CD14-positive monocyte (primary cell): ENCODE measurements at regions not wholly inside any gene's neighbourhood (a gene's known extent, or its start where the extent isn't known, plus 50 kb on each side); places are given as distances from the start of the nearest gene placed in this dataset.

Source experiments
- DNase-seq, 3 donors: peaks; one replicate each; pipeline ENCODE4 v3.0.0-alpha.2; 2011 to 2022
- H2AFZ ChIP-seq: 2 replicates; pipeline ENCODE4 v1.6.0; 2012; ENCODE audit warnings: mild to moderate bottlenecking, low read depth, low read length, inconsistent platforms; ENCODE audit not compliant: insufficient read depth, poor library complexity, severe bottlenecking
- H3K27ac ChIP-seq, 2 donors: 1 replicate in 1 of 2; 2 replicates in 1 of 2; pipeline ENCODE4 v1.5.1; 2012 to 2013; ENCODE audit warnings: low read length in 2 of 2, control low read depth in 1 of 2, inconsistent platforms in 1 of 2, low read depth in 1 of 2, mild to moderate bottlenecking in 1 of 2
- H3K27me3 ChIP-seq, 2 donors: one replicate each; pipeline versions ENCODE4 v1.6.0 to v1.6.1; 2011 to 2013; ENCODE audit warnings: low read length in 2 of 2; ENCODE audit not compliant: control insufficient read depth in 2 of 2, insufficient read depth in 2 of 2
- H3K36me3 ChIP-seq, 2 donors: replicated peaks in 1 of 2; 1 replicate in 1 of 2; 2 replicates in 1 of 2; pipeline versions ENCODE4 v1.5.1 to v1.6.1; 2012 to 2013; ENCODE audit warnings: low read length in 2 of 2, control low read depth in 1 of 2, inconsistent platforms in 1 of 2, mild to moderate bottlenecking in 1 of 2; ENCODE audit not compliant: insufficient read depth in 2 of 2, control insufficient read depth in 1 of 2
- H3K4me1 ChIP-seq, 2 donors: 1 replicate in 1 of 2; 2 replicates in 1 of 2; pipeline versions ENCODE4 v1.5.1 to v1.6.1; 2012 to 2013; ENCODE audit warnings: low read length in 2 of 2, control low read depth in 1 of 2, inconsistent platforms in 1 of 2, mild to moderate bottlenecking in 1 of 2, moderate library complexity in 1 of 2; ENCODE audit not compliant: insufficient read depth in 2 of 2, control insufficient read depth in 1 of 2
- H3K4me2 ChIP-seq: replicated peaks from 2 replicates; pipeline ENCODE3; 2012; ENCODE audit warnings: low read length, moderate library complexity, mild to moderate bottlenecking; ENCODE audit not compliant: poor library complexity, severe bottlenecking; ENCODE audit errors: extremely low read depth
- H3K4me3 ChIP-seq, 3 experiments: fragments of 200-600 bp in 1 of 3; sonication (generic) in 1 of 3; replicated peaks in 1 of 3; 1 replicate in 2 of 3; 2 replicates in 1 of 3; pipeline ENCODE4 v1.5.1; 2011 to 2013; ENCODE audit warnings: low read length in 3 of 3, mild to moderate bottlenecking in 3 of 3, control low read depth in 2 of 3, low read depth in 2 of 3, inconsistent platforms in 1 of 3, moderate library complexity in 1 of 3
- H3K79me2 ChIP-seq: 2 replicates; pipeline ENCODE4 v1.6.0; 2012; ENCODE audit warnings: mild to moderate bottlenecking, control low read depth, inconsistent platforms, low read length, moderate library complexity; ENCODE audit not compliant: insufficient read depth
- H3K9ac ChIP-seq: 2 replicates; pipeline ENCODE4 v1.6.0; 2017; ENCODE audit warnings: low read length, mild to moderate bottlenecking; ENCODE audit not compliant: insufficient read depth, poor library complexity, severe bottlenecking
- H3K9me3 ChIP-seq, 2 donors: replicated peaks in 1 of 2; 1 replicate in 1 of 2; 2 replicates in 1 of 2; pipeline versions ENCODE4 v1.5.1 to v1.6.1; 2012 to 2013; ENCODE audit warnings: low read length in 2 of 2, control low read depth in 1 of 2; ENCODE audit not compliant: control insufficient read depth in 1 of 2, insufficient read depth in 1 of 2
- H4K20me1 ChIP-seq: 2 replicates; pipeline ENCODE4 v1.6.0; 2012; ENCODE audit warnings: mild to moderate bottlenecking, low read length, control low read depth, moderate library complexity; ENCODE audit not compliant: insufficient read depth
- H3K27ac Mint-ChIP-seq, 7 donors: one replicate each; pipeline ENCODE4 v1.8.0; 2020; ENCODE audit warnings: mild to moderate bottlenecking in 7 of 7, mixed read lengths in 7 of 7, moderate library complexity in 6 of 7, inconsistent platforms in 2 of 7
- H3K27me3 Mint-ChIP-seq, 3 donors: one replicate each; pipeline ENCODE4 v1.8.0; 2021 to 2022; ENCODE audit warnings: low read depth in 3 of 3, mild to moderate bottlenecking in 3 of 3, mixed read lengths in 3 of 3, moderate library complexity in 3 of 3, inconsistent platforms in 1 of 3
- H3K36me3 Mint-ChIP-seq, 2 donors: one replicate each; pipeline ENCODE4 v1.8.0; 2020; ENCODE audit warnings: mixed read lengths in 2 of 2, inconsistent platforms in 1 of 2, mild to moderate bottlenecking in 1 of 2
- H3K4me1 Mint-ChIP-seq: one replicate; pipeline ENCODE4 v1.8.0; 2020; ENCODE audit warnings: mild to moderate bottlenecking, mixed read lengths
- H3K4me3 Mint-ChIP-seq, 2 donors: one replicate each; pipeline ENCODE4 v1.8.0; 2020; ENCODE audit warnings: mild to moderate bottlenecking in 2 of 2, mixed read lengths in 2 of 2, moderate library complexity in 1 of 2
- H3K9me3 Mint-ChIP-seq, 7 donors: one replicate each; pipeline ENCODE4 v1.8.0; 2020 to 2022; ENCODE audit warnings: mixed read lengths in 7 of 7, mild to moderate bottlenecking in 6 of 7, moderate library complexity in 6 of 7, inconsistent platforms in 2 of 7
- CTCF ChIP-seq: fragments of 200-600 bp; IDR thresholded peaks from one replicate; pipeline ENCODE4 v1.8.0; 2022; ENCODE audit warnings: antibody characterized with exemption, mild to moderate bottlenecking
- WGBS: methylation state at CpG from one replicate; pipeline ENCODE4 v1.1.5; 2013; ENCODE audit warnings: missing lambda C conversion rate; ENCODE audit not compliant: insufficient coverage; 5-methylcytosine and 5-hydroxymethylcytosine counted together
- intact Hi-C, 2 donors: fragments of 100-400 bp; cut with micrococcal nuclease; formaldehyde crosslinking; loops; one replicate each; pipeline versions ENCODE4 v1.15.0 to v1.15.1; 2023

GRCh38 chrX:128807367-128807766 is 715.9 kb downstream of the SMARCA1 start:
- Mint-ChIP-seq H3K4me1 (no peaks in the 10 kb centered on the region), H3K36me3 (no peaks in the 10 kb centered on the region)

GRCh38 chrX:128805236-128805635 is 718.1 kb downstream of the SMARCA1 start:
- Histone ChIP-seq H3K79me2 (no peaks in the 10 kb centered on the region), H3K4me2 (no peak overlapping the region), H3K9me3 (peaks cover 0 to 5% of the 10 kb centered on the region in 2 donors), H3K9ac (no peak overlapping the region), H3K4me3 (no peak overlapping the region), H3K27me3 (no peaks in the 10 kb centered on the region), H2AFZ (no peak overlapping the region), H3K4me1 (no peaks in the 10 kb centered on the region), H4K20me1 (no peaks in the 10 kb centered on the region), H3K36me3 (no peaks in the 10 kb centered on the region), H3K27ac (no peak overlapping the region)
- TF ChIP-seq CTCF = no peak
- Mint-ChIP-seq H3K4me3 (no peak overlapping the region), H3K27ac (no peak overlapping the region), H3K27me3 (no peaks in the 10 kb centered on the region), H3K4me1 (no peaks in the 10 kb centered on the region), H3K36me3 (no peaks in the 10 kb centered on the region), H3K9me3 (peaks cover 0 to 10% (median 3%) of the 10 kb centered on the region in 7 donors)
- intact Hi-C loops = no loop called here
- no peak for DNase-seq
- no CpG with 5 or more reads among the region's 2 CpGs for WGBS

More at GRCh38 chrX:128807367-128807766, 715.9 kb downstream of the SMARCA1 start:
- H3K9me3 Mint-ChIP-seq = peaks cover 0 to 10% (median 3%) of the 10 kb centered on the region in 7 donors
- Histone ChIP-seq H4K20me1 (no peaks in the 10 kb centered on the region), H3K9me3 (peaks cover 0 to 5% of the 10 kb centered on the region in 2 donors), H3K4me2 (no peak overlapping the region), H3K27me3 (no peaks in the 10 kb centered on the region), H3K36me3 (no peaks in the 10 kb centered on the region), H2AFZ (no peak overlapping the region), H3K9ac (no peak overlapping the region), H3K4me3 (no peak overlapping the region), H3K79me2 (no peaks in the 10 kb centered on the region), H3K4me1 (no peaks in the 10 kb centered on the region), H3K27ac (no peak overlapping the region)
- no peak overlapping the region for H3K4me3 Mint-ChIP-seq
- intact Hi-C loops = no loop called here
- no peaks in the 10 kb centered on the region for H3K27me3 Mint-ChIP-seq
- DNase-seq = no peak
- H3K27ac Mint-ChIP-seq = no peak overlapping the region
- no peak for TF ChIP-seq CTCF
- WGBS = no CpG with 5 or more reads among the region's 3 CpGs
